Renal pelvis (tissue), 1 donor: ENCODE measurements at regions not wholly inside any gene's neighbourhood (a gene's known extent, or its start where the extent isn't known, plus 50 kb on each side); places are given as distances from the start of the nearest gene placed in this dataset.
"Not testable (repeated sequence)": the region's sequence is repeated elsewhere in the genome, so short reads cannot be mapped to it uniquely, and the experiment has no call there.

Experiments used
- DNase-seq: peaks from one replicate; pipeline ENCODE4 v3.0.0-alpha.2; 2013

- no peak for DNase-seq
Observed at GRCh38 chr5:40223884-40224402, 455.8 kb upstream of the PTGER4 start.

GRCh38 chr5:40221796-40222195, 457.9 kb upstream of the PTGER4 start:
- no peak for DNase-seq

GRCh38 chr5:40221255-40221654, 458.5 kb upstream of the PTGER4 start:
- DNase-seq, result no peak

- DNase-seq, result no peak
Observed at GRCh38 chr5:40220260-40220659, 459.5 kb upstream of the PTGER4 start.

- DNase-seq, result no peak
Observed at GRCh38 chr5:40217553-40217952, 462.2 kb upstream of the PTGER4 start.

- no peak for DNase-seq
Observed at GRCh38 chr5:40210694-40211093, 469.0 kb upstream of the PTGER4 start.

GRCh38 chr5:40206030-40206429, 473.7 kb upstream of the PTGER4 start:
- no peak for DNase-seq

- no peak for DNase-seq
Observed at GRCh38 chr5:40204144-40204543, 475.6 kb upstream of the PTGER4 start.

- DNase-seq, result no peak
Observed at GRCh38 chr5:40202814-40203440, 476.8 kb upstream of the PTGER4 start.

- no peak for DNase-seq
Observed at GRCh38 chr5:40198736-40199135, 481.0 kb upstream of the PTGER4 start.

GRCh38 chr5:40195574-40195973, 484.1 kb upstream of the PTGER4 start:
- DNase-seq, result not testable (repeated sequence)

GRCh38 chr5:40191150-40191549, 488.6 kb upstream of the PTGER4 start:
- no peak for DNase-seq

- no peak for DNase-seq
Observed at GRCh38 chr5:40172721-40173120, 507.0 kb upstream of the PTGER4 start.

- no peak for DNase-seq
Observed at GRCh38 chr5:40171971-40172370, 507.7 kb upstream of the PTGER4 start.

GRCh38 chr5:40167283-40167682, 512.4 kb upstream of the PTGER4 start:
- no peak for DNase-seq

GRCh38 chr5:40166802-40167201, 512.9 kb upstream of the PTGER4 start:
- no peak for DNase-seq

GRCh38 chr5:40165789-40166728, 513.7 kb upstream of the PTGER4 start:
- no peak for DNase-seq

GRCh38 chr5:40165106-40165788, 514.5 kb upstream of the PTGER4 start:
- no peak for DNase-seq

- DNase-seq, result no peak
Observed at GRCh38 chr5:40160435-40160834, 519.3 kb upstream of the PTGER4 start.

GRCh38 chr5:40154194-40154593, 525.5 kb upstream of the PTGER4 start:
- DNase-seq, result no peak

GRCh38 chr5:40150896-40151295, 528.8 kb upstream of the PTGER4 start:
- no peak for DNase-seq

- DNase-seq, result no peak
Observed at GRCh38 chr5:40141896-40142295, 537.8 kb upstream of the PTGER4 start.

GRCh38 chr5:40141418-40141817, 538.3 kb upstream of the PTGER4 start:
- no peak for DNase-seq
